Loucy (cell line): ENCODE measurements at regions not wholly inside any gene's neighbourhood (a gene's known extent, or its start where the extent isn't known, plus 50 kb on each side); places are given as distances from the start of the nearest gene placed in this dataset.

Experiments
- H2AFZ ChIP-seq: fragments of 200-600 bp; sonication (generic); 2 replicates; pipeline ENCODE4 v1.6.0; 2016; ENCODE audit warnings: antibody characterized with exemption, mild to moderate bottlenecking, low read length, moderate library complexity
- H3F3A ChIP-seq: fragments of 200-600 bp; 2 replicates; pipeline ENCODE4 v1.6.0; 2016; ENCODE audit warnings: antibody characterized with exemption, low read depth, mild to moderate bottlenecking
- H3K27me3 ChIP-seq: fragments of 200-600 bp; sonication (generic); 2 replicates; pipeline ENCODE4 v1.6.1; 2014; ENCODE audit warnings: low read length, mild to moderate bottlenecking; ENCODE audit not compliant: insufficient read depth, poor library complexity, severe bottlenecking
- H3K36me3 ChIP-seq: fragments of 200-600 bp; sonication (generic); 2 replicates; pipeline ENCODE4 v1.6.1; 2016; ENCODE audit warnings: low read length; ENCODE audit not compliant: insufficient read depth
- H3K4me1 ChIP-seq: fragments of 200-600 bp; sonication (generic); 2 replicates; pipeline ENCODE4 v1.5.1; 2014; ENCODE audit warnings: low read length, mild to moderate bottlenecking; ENCODE audit not compliant: insufficient read depth, poor library complexity, severe bottlenecking
- H3K4me2 ChIP-seq: fragments of 200-600 bp; sonication (generic); 2 replicates; pipeline ENCODE4 v1.6.0; 2014; ENCODE audit warnings: antibody characterized with exemption, low read length, low read depth, mild to moderate bottlenecking; ENCODE audit not compliant: poor library complexity, severe bottlenecking
- H3K4me3 ChIP-seq: fragments of 200-600 bp; sonication (generic); 2 replicates; pipeline ENCODE4 v1.5.1; 2014; ENCODE audit warnings: low read length, mild to moderate bottlenecking, mixed read lengths; ENCODE audit not compliant: poor library complexity, severe bottlenecking
- H3K79me2 ChIP-seq: fragments of 200-600 bp; sonication (generic); 2 replicates; pipeline ENCODE4 v1.6.1; 2014; ENCODE audit warnings: low read length; ENCODE audit not compliant: insufficient read depth
- H3K9ac ChIP-seq: fragments of 200-600 bp; sonication (generic); 2 replicates; pipeline ENCODE4 v1.6.0; 2014; ENCODE audit warnings: mild to moderate bottlenecking, low read depth, low read length, moderate library complexity; ENCODE audit not compliant: poor library complexity, severe bottlenecking
- H3K9me2 ChIP-seq: fragments of 200-600 bp; sonication (generic); replicated peaks from 2 replicates; pipeline ENCODE4 v1.6.1; 2016; ENCODE audit warnings: low read depth, low read length, mixed read lengths
- H3K9me3 ChIP-seq: fragments of 200-600 bp; sonication (generic); 2 replicates; pipeline ENCODE4 v1.6.1; 2014; ENCODE audit warnings: mild to moderate bottlenecking, antibody characterized with exemption, low read length, low read depth; ENCODE audit not compliant: insufficient read depth
- H4K20me1 ChIP-seq: fragments of 200-600 bp; sonication (generic); 2 replicates; pipeline ENCODE4 v1.6.0; 2014; ENCODE audit warnings: antibody characterized with exemption, low read length, mild to moderate bottlenecking; ENCODE audit not compliant: insufficient read depth, poor library complexity, severe bottlenecking
- EZH2phosphoT487 ChIP-seq: fragments of 200-600 bp; IDR thresholded peaks from 2 replicates; pipeline ENCODE4 v1.6.1; 2018; ENCODE audit warnings: antibody characterized with exemption, mild to moderate bottlenecking, moderate library complexity, borderline replicate concordance
- TF ChIP-seq, protein P1 (sequence below): fragments of 200-600 bp; sonication (generic); conservative IDR thresholded peaks from 2 replicates; pipeline ENCODE4 v1.5.1; 2014; ENCODE audit warnings: mild to moderate bottlenecking, antibody characterized with exemption, low read length

DNA sequence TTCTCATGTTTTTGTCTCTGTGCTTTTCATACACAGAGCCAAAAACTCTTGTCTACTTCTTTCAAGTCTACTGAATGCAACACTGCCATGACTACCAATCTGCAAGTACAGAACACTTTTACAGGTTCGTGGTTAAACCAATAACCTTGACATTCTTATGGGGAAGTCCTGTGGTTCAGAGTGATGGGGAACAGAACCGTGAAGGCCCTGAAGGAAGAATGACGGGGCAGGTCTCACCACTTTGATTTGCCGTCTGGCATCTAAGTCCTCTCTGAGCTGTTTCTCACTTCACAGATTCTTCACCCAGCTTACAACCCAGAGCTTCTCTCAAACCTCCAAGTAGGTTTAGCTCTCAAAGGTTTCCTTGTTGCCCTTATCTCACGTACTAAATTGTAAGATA is 117.5 kb upstream of the SNTG2 start:
- peaks cover 6% of the 10 kb centered on the region for H3K27me3 ChIP-seq
- no peak overlapping the region for H3K4me2 ChIP-seq
- H3K4me1 ChIP-seq = no peaks in the 10 kb centered on the region
- no peaks in the 10 kb centered on the region for H3K79me2 ChIP-seq
- H3K4me3 ChIP-seq = no peak overlapping the region
- H3K9ac ChIP-seq = no peak overlapping the region
- H3K36me3 ChIP-seq = no peaks in the 10 kb centered on the region
- no peaks in the 10 kb centered on the region for H4K20me1 ChIP-seq
- TF ChIP-seq, protein P1, sequence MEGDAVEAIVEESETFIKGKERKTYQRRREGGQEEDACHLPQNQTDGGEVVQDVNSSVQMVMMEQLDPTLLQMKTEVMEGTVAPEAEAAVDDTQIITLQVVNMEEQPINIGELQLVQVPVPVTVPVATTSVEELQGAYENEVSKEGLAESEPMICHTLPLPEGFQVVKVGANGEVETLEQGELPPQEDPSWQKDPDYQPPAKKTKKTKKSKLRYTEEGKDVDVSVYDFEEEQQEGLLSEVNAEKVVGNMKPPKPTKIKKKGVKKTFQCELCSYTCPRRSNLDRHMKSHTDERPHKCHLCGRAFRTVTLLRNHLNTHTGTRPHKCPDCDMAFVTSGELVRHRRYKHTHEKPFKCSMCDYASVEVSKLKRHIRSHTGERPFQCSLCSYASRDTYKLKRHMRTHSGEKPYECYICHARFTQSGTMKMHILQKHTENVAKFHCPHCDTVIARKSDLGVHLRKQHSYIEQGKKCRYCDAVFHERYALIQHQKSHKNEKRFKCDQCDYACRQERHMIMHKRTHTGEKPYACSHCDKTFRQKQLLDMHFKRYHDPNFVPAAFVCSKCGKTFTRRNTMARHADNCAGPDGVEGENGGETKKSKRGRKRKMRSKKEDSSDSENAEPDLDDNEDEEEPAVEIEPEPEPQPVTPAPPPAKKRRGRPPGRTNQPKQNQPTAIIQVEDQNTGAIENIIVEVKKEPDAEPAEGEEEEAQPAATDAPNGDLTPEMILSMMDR = no peak
- TF ChIP-seq EZH2phosphoT487 = no peak
- H3K9me2 ChIP-seq = no peaks in the 10 kb centered on the region
- no peak overlapping the region for H2AFZ ChIP-seq
- H3F3A ChIP-seq = no peaks in the 10 kb centered on the region
- no peaks in the 10 kb centered on the region for H3K9me3 ChIP-seq

DNA sequence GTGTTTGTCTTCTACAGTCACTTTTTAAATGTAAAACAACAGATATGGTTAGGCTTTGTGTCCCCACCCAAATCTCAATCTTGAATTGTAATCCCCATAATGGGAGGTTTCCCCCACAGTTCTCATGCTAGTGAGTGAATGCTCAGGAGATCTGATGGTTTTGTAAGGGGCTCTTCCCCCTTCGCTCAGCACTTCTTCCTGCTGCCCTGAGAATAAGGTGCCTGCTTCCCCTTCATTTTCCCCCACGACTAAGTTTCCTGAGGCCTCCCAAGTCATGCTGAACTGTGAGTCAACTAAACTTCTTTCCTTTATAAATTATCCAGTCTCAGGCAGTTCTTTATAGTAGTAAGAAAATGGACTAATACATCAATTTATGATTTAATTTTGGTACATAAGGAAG is 118.0 kb upstream of the SNTG2 start:
- H3F3A ChIP-seq = no peaks in the 10 kb centered on the region
- no peaks in the 10 kb centered on the region for H3K9me3 ChIP-seq
- no peaks in the 10 kb centered on the region for H3K9me2 ChIP-seq
- H3K9ac ChIP-seq = no peak overlapping the region
- no peak for TF ChIP-seq EZH2phosphoT487
- no peaks in the 10 kb centered on the region for H3K4me1 ChIP-seq
- peaks cover 6% of the 10 kb centered on the region for H3K27me3 ChIP-seq
- no peak overlapping the region for H3K4me3 ChIP-seq
- H3K79me2 ChIP-seq = no peaks in the 10 kb centered on the region
- no peak overlapping the region for H2AFZ ChIP-seq
- no peaks in the 10 kb centered on the region for H4K20me1 ChIP-seq
- H3K36me3 ChIP-seq = no peaks in the 10 kb centered on the region
- no peak overlapping the region for H3K4me2 ChIP-seq

DNA sequence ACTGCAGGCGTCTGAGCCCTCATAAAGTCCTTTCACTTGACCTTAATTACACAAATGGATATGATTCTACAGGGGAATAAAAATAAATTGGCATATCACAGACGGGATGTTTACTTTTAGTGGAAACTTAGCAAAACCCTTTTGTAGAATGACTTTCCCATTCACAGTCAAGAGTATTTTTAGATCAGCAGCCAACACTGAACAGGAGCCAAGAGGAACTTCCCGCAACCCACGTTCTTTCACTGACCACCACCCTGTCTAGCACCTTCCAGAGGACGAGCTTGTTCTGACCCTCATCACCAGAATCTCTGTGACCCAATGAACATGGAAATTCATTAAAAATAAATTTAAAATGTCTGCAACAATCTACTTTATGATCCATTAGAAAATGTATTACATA is 119.0 kb upstream of the SNTG2 start:
- TF ChIP-seq, protein P1 = no peak
- TF ChIP-seq EZH2phosphoT487 = no peak
- no peaks in the 10 kb centered on the region for H4K20me1 ChIP-seq
- H3K27me3 ChIP-seq = peaks cover 6% of the 10 kb centered on the region
- H2AFZ ChIP-seq = no peak overlapping the region
- no peak overlapping the region for H3K4me3 ChIP-seq
- no peak overlapping the region for H3K9ac ChIP-seq
- no peaks in the 10 kb centered on the region for H3K79me2 ChIP-seq
- H3K4me1 ChIP-seq = no peaks in the 10 kb centered on the region
- no peak overlapping the region for H3K4me2 ChIP-seq
- no peaks in the 10 kb centered on the region for H3F3A ChIP-seq
- no peaks in the 10 kb centered on the region for H3K9me3 ChIP-seq
- H3K9me2 ChIP-seq = no peaks in the 10 kb centered on the region
- no peaks in the 10 kb centered on the region for H3K36me3 ChIP-seq

DNA sequence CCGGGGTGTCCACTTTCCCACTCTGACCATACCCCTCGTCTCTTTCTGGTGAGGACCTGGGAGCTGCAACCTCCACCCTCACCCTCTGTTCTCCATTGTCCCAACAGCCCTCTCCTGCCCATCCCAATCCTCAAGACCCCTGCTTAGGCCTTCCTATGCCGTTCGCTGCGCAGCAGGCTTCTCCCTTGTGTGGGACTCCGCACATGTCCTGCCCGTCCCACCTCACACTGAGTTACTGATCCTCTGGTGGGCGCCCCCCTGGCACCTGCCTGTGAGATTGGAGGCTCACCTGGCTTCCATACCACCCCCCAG is 119.5 kb upstream of the SNTG2 start:
- peaks cover 6% of the 10 kb centered on the region for H3K27me3 ChIP-seq
- H3K4me1 ChIP-seq = no peaks in the 10 kb centered on the region
- H3K4me2 ChIP-seq = no peak overlapping the region
- H3K4me3 ChIP-seq = no peak overlapping the region
- H3K9me2 ChIP-seq = no peaks in the 10 kb centered on the region
- H4K20me1 ChIP-seq = no peaks in the 10 kb centered on the region
- H3K79me2 ChIP-seq = no peaks in the 10 kb centered on the region
- H3F3A ChIP-seq = no peaks in the 10 kb centered on the region
- H3K36me3 ChIP-seq = no peaks in the 10 kb centered on the region
- no peaks in the 10 kb centered on the region for H3K9me3 ChIP-seq
- H3K9ac ChIP-seq = no peak overlapping the region
- H2AFZ ChIP-seq = no peak overlapping the region
- TF ChIP-seq EZH2phosphoT487 = no peak
- TF ChIP-seq, protein P1 = no peak
